HG03521 (cell line): ENCODE measurements at regions not wholly inside any gene's neighbourhood (a gene's known extent, or its start where the extent isn't known, plus 50 kb on each side); places are given as distances from the start of the nearest gene placed in this dataset.

Experiments
- ATAC-seq: cut with Tn5 transposase; IDR thresholded peaks from one replicate; pipeline ENCODE4 v1.9.1; 2021; ENCODE audit warnings: mild to moderate bottlenecking, moderate library complexity; ENCODE audit not compliant: unreplicated experiment

DNA sequence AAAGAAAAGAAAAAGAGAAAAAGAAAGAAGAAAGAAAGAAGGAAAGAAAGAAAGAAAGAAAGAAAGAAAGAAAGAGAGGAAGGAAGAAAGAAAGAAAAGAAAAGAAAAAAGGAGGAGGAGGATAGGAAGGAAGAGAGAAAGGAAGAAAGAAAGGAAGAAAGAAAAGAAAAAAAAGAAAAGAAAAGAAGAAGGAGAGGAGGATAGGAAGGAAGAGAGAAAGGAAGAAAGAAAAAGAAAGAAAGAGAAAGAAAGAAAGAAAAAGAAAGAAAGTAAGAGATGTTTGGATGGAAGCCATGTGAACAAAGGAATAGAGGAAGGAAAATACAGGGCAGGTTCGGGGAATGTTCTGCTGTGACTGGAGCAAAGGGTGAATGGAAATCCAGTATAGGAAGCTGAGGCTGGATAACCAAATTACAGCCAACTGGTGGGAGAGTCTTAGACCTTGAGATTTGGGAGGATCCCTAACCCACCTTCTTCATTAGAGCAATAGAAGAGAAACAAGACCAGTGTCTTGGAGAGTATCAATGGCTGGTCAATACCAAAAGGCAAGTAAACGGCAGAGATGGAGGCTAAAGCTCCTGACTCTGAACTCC lies 94.9 kb downstream of the RASSF10 start:
- no peak for ATAC-seq

DNA sequence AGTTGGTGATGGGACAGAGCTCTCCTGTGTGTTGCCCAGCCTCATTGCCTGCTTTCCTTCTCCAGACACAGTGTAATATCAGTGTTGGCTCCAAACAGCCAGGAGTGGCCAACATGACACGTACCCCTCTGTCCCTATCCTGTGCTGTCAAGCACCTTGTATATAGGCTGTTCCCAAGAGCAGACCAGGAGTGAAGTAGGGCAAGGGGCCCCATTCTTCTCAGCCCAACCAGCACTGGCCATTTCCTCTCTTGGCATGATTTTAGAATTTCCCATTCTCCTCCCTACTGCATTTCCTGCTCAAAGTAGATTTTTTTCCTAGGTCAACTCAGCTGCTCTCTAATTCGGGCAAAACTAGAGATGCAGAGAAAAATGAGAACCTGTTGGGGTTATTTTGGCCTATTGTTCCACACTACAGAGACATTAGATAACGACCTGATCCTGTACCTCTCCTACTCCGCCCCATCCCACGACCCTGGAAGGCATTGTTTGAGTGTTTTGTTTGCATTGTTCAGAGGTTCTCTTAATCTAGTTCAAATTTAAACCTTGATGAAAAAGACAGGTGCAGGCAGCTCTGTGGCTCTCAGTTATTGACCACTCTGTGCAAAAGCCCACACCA lies 95.6 kb downstream of the RASSF10 start:
- ATAC-seq = no peak

- peak; percentile 42 for ATAC-seq
Measured at GRCh38 chr11:13105237-13105844, 96.2 kb downstream of the RASSF10 start.

DNA sequence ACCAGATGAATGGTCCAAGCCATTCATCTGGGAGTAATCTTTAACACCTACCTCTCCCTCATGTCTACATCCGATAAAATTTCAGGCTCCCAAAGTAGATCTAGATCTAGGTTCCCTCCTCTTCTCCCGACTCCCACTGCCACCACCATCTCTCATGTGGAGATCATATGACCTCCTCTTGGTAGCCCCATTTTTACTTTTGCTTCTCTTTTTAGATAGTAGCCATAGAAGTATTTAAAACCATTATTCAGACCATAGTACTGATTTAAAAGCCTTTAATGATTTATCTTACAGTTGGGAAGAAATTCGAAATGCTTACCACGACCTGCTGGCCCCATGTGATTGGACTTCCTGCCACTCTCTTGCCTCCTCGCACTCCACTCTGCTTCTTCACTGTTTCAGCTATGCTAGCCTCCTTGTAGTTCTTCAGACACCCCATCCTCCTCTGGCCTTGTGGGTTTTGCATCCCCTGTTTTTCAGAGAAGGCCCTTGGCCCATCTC lies 98.5 kb downstream of the RASSF10 start:
- no peak for ATAC-seq

GRCh38 chr11:13108416-13108815 lies 99.3 kb downstream of the RASSF10 start:
- ATAC-seq = no peak

- ATAC-seq = no peak
Measured at GRCh38 chr11:13109616-13110015, 100.5 kb downstream of the RASSF10 start.

DNA sequence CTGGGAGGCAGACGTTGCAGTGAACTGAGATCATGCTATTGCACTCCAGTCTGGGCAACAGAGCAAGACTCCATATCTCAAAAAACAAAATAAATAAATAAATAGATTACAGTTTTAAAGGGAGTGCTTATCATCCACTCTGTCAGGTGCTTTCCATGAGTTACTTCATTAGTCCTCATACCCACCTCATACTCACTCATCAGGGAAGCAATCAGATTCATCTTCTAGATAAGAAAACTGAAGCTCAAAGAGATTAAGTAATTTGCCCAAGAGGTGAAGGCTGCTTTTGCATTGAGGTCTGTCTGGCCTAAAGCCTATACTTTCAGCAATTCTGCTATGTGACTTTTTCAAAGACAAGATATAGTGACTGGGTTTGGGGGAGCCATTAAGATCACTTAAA lies 101.0 kb downstream of the RASSF10 start:
- no peak for ATAC-seq

DNA sequence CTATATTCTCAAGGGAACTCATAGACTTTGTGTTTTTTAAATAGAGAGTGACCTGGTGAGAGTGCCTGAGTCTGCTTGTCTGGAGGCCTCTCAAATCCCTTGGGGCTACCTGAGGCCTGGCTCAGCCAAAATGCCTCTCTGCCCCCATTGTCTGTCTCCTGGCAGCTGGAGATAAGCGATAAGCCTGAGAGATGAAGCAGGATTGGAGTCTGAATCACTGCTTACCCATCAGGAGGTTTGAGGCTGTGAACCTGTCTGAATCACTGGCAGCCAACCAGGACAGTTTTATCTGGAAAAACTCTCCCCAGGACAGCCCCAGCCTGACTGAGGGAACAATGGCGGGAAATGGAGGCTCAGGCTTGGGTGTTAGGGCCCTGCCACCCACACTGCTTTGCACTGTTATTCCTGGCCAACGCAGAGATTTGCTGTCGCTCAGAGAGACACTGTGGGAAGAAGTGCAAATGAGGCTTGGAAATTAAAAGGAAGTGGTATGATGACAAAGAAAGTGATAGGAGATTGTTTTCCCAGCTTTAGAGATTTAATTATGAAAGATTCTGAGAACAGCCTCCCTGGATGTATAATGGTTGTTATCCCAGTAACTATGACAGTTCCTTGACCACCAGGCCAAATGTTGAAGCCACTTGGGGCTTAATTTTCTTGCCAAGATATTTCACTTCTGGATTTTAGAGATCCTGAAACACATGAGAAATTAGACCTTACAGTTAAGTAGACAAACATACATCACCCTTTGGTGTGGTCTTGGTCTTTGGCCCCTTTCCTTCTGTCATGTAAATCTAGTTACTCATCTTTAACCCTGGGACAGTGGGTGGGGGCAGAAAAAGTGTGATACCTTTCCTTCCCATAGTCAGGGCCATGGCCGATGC lies 102.1 kb downstream of the RASSF10 start:
- no peak for ATAC-seq

DNA sequence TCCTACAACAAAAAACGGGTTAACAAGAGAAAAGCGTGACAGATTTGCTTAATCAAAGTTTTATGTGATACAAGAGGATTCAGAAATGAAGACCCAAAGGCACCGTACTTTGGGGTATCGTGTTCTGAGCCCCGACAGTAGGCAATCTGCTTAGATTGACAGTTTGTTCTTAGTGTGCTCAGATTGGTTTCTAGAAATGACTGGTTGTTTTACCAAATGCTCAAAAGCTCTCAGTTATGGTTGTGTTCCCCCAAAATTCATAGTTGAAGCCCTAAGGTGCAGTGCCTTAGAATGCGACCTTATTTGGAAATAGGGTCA lies 102.7 kb downstream of the RASSF10 start:
- no peak for ATAC-seq

DNA sequence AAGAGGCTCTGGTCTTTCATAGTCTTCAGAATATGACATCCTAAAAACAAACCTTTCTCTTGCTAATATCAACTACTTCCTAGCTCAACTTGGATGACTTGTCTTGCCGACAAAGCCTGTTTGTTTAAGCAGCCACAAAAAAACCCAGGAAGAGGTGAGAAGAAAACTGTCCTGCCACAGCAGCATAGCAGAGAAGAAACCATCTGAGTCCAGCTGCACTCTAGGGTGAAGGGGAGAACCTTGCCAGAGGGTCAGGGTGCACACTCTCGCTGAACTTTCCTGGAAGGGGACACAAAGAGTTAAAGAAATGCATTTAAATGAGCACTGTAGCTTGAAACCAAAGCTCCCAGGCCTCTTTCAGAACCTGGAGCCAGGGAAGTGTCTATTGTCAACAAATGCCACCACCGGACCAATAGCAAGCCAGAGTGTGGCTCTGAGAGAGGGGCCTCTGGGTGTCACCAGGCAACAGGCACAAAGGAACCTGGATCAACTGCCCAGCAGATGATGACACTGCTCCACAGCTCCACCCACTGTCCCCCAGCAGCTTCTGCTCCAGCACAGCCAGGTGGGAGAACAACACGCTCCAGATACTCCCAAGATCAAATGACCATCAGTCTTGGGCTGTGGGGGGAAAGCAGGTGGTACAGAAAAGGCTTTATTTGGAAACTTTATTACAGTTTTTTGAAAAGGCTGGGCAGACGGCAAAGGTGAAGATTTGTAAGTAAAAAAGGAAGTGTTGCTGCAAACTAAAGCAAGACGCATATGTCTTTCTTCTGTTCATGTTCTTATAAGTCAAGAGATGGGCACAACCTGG lies 105.7 kb downstream of the RASSF10 start:
- no peak for ATAC-seq

DNA sequence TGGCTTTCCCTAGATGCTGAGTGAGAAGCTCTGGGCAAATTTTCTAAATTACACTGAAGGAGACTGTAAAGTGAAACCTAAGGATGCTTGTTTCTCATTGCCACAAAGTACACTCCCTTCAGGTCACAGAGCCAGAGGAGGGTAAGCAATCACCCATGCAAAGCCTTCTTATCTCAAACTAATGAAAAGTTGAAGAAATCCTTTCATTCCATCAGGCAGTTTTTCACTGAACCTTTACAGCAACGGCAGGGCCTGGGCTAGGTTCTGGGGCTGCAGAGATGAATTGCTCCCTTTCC lies 106.2 kb downstream of the RASSF10 start:
- ATAC-seq = no peak

DNA sequence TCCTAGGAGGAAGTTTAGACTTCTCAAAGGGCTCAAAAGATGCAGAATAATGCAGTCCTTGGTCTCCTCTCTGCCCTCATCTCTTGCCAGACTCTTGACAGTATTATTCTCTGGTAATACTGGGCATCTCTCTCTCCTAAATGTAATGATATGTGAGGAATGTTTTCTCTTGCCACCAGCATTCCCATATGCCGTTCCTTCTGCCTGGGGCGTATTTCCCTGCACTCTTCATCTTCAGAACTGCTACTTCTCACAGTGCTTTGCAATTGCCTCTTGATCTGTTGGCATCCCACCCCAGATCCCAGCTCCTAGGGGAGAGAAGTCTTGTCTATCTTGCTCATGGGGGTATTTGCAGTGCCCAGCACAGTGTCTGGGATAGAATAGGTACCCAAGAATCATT lies 107.4 kb downstream of the RASSF10 start:
- no peak for ATAC-seq

DNA sequence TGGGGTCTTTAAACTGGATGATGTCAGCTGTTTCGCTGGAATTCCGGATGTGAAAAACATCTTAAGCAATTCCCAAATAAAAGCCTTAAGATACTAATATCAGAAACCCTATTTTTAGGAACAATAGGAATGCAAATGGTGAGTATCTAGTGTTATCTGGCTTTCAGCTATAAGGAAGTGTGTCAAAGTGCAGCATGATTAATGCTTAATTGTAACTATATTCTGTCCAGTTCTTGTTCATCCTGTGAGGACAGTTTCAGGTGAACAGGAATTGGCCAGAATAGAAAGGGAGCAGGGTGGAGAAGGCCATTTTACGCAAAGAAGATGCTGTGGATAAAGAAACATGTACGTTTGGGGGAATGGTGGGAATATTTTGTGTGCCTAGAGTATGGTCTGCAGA lies 108.2 kb downstream of the RASSF10 start:
- ATAC-seq = no peak

GRCh38 chr11:13118194-13118593 lies 109.1 kb downstream of the RASSF10 start:
- ATAC-seq = no peak

- ATAC-seq = no peak
Measured at GRCh38 chr11:13118650-13119049, 109.5 kb downstream of the RASSF10 start.

DNA sequence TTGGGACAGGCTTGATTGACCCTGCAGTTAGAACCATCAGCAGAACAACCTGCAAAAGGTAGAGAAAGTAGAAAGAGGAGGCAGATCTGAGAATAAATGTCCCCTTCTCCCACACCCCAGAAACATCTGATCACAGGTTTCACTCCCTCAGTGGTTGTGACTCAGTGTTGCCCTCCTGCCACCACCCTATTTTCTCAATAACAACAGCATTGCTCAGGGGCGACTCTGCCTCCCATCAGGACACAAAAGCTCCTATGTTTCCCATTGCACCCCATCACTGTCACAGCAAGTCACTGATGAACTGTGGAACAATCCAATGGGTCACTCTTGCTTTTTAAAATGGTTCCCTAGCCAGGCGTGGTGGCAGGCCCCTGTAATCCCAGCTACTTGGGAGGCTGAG lies 110.2 kb downstream of the RASSF10 start:
- ATAC-seq = no peak

DNA sequence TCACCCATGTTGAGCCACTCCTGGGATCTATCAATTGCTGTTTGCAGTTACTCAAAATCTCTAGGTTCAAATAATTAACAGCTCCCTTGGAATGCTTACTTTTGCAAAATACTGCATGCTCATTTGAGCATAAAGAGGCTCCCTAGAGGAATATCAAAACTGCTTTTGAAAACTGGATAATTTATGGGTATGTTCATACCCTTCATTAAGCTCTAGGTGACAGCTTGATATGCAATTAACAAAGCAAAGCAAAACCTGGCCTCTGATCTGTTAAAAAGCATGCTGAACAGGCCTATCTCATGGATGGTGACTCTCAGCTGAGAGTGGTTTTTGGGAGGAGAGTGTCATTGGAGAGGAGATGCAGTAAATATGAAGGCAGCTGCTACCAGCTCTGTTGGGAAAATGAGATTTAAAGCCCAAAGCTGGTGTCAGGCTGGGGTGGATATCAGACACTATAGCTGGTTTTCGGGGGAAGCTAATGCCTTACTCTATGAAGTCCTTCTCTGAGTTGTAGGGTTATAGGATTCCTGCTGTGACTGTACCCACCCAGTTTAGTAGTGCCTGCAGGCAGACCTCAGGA lies 110.9 kb downstream of the RASSF10 start:
- no peak for ATAC-seq

DNA sequence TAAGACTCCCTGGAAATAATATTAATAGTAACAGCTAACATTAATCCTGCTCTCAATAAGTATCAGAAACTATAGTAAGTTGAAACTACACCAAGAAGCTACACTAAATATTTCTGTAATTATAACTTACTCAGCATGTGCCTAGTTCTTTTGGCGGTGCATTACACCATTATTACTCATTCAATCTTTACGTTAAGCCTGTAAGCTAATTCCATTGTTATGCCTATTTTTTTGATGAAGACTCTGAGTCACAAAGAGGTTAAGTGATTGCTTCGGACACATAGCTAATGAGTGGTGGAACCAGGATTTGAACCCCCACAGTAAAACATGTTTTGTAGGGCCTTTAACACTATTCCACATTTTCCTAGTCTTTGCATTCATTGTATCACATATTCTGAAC lies 111.6 kb downstream of the RASSF10 start:
- no peak for ATAC-seq

DNA sequence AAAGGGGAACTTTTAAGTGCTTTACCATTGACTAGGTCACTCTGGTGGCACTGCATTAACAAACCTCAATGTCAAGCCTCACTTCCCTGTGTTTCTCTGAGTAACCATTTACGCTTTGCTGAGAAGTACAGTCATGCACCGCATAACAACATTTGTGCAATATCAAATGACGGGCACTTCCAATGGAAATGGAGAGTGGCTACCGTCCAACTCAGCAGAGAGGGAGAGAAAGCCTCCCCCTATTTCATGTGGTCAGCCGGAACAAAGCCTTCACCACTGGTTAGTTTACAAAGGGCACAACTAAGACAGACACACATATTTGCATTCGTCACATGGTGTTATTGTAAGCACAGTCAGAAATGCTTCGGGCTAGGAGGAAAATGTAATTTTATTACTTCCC lies 117.3 kb downstream of the RASSF10 start:
- no peak for ATAC-seq

- no peak for ATAC-seq
Measured at GRCh38 chr11:13127161-13127560, 118.0 kb downstream of the RASSF10 start.

- no peak for ATAC-seq
Measured at GRCh38 chr11:13128354-13128753, 119.2 kb downstream of the RASSF10 start.
